ENCODE measurements at regions not wholly inside any gene's neighbourhood (a gene's known extent, or its start where the extent isn't known, plus 50 kb on each side); places are given as distances from the start of the nearest gene placed in this dataset.

- no peak for TF ChIP-seq POLR2AphosphoS5 (IDR thresholded peaks at IDR 0.05; ENCODE audit: borderline replicate concordance, low read depth, low read length)
- TF ChIP-seq EZH2 (IDR thresholded peaks at IDR 0.05): no peak
Measured at GRCh38 chrX:85698921-85699320, 319.5 kb upstream of the POF1B start.

Measured in SK-N-MC (cell line).